SU-DHL-6 (cell line): ENCODE measurements at regions not wholly inside any gene's neighbourhood (a gene's known extent, or its start where the extent isn't known, plus 50 kb on each side); places are given as distances from the start of the nearest gene placed in this dataset.

ENCODE experiments used
- EZH2phosphoT487 ChIP-seq: fragments of 200-600 bp; sonication (generic), shearing (Covaris generic); conservative IDR thresholded peaks from 2 replicates; pipeline ENCODE4 v1.6.1; 2018; ENCODE audit warnings: mild to moderate bottlenecking, antibody characterized with exemption, low read length, moderate library complexity, mixed read lengths
- TF ChIP-seq, protein P1 (sequence below): fragments of 200-600 bp; sonication (generic); IDR thresholded peaks from one replicate; pipeline ENCODE4 v1.5.1; 2017; ENCODE audit warnings: antibody characterized with exemption, mild to moderate bottlenecking, low read length, moderate library complexity; ENCODE audit not compliant: insufficient read depth, poor library complexity, severe bottlenecking

GRCh38 chr11:122319085-122319484, 203.1 kb upstream of the BLID start:
- TF ChIP-seq, protein P1, sequence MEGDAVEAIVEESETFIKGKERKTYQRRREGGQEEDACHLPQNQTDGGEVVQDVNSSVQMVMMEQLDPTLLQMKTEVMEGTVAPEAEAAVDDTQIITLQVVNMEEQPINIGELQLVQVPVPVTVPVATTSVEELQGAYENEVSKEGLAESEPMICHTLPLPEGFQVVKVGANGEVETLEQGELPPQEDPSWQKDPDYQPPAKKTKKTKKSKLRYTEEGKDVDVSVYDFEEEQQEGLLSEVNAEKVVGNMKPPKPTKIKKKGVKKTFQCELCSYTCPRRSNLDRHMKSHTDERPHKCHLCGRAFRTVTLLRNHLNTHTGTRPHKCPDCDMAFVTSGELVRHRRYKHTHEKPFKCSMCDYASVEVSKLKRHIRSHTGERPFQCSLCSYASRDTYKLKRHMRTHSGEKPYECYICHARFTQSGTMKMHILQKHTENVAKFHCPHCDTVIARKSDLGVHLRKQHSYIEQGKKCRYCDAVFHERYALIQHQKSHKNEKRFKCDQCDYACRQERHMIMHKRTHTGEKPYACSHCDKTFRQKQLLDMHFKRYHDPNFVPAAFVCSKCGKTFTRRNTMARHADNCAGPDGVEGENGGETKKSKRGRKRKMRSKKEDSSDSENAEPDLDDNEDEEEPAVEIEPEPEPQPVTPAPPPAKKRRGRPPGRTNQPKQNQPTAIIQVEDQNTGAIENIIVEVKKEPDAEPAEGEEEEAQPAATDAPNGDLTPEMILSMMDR = no peak
- TF ChIP-seq EZH2phosphoT487 = no peak
